HCT116 (cell line): ENCODE measurements at regions not wholly inside any gene's neighbourhood (a gene's known extent, or its start where the extent isn't known, plus 50 kb on each side); places are given as distances from the start of the nearest gene placed in this dataset.

Experiments
- ATF3 ChIP-seq: IDR thresholded peaks from 2 replicates; pipeline ENCODE4 v1.6.1; 2012
- CTCF ChIP-seq, 3 experiments: fragments of 200-600 bp in 1 of 3; sonication (generic) in 1 of 3; IDR thresholded peaks in 2 of 3; conservative IDR thresholded peaks in 1 of 3; 2 replicates each; pipeline ENCODE4 v1.5.1; 2012 to 2017; ENCODE audit warnings: low read depth in 2 of 3, low read length in 2 of 3, antibody characterized with exemption in 1 of 3, borderline replicate concordance in 1 of 3, control low read depth in 1 of 3, mild to moderate bottlenecking in 1 of 3, mixed read lengths in 1 of 3, mixed run types in 1 of 3, moderate library complexity in 1 of 3; ENCODE audit not compliant: insufficient read depth in 1 of 3
- ELF1 ChIP-seq: IDR thresholded peaks from 2 replicates; pipeline ENCODE4 v1.6.1; 2012; ENCODE audit warnings: low read depth, borderline replicate concordance
- EZH2 ChIP-seq: fragments of 200-600 bp; sonication (generic); IDR thresholded peaks from 2 replicates; pipeline ENCODE4 v1.6.1; 2017; ENCODE audit warnings: antibody characterized with exemption, mixed run types
- MAX ChIP-seq: IDR thresholded peaks from 2 replicates; pipeline ENCODE4 v1.6.1; 2012
- POLR2A ChIP-seq: IDR thresholded peaks from 2 replicates; pipeline ENCODE4 v1.7.0; 2011; ENCODE audit warnings: borderline replicate concordance; ENCODE audit not compliant: insufficient read depth, insufficient read length; ENCODE audit errors: extremely low read depth
- RAD21 ChIP-seq: IDR thresholded peaks from 2 replicates; pipeline ENCODE4 v1.6.1; 2012; ENCODE audit warnings: low read depth, mild to moderate bottlenecking

GRCh38 chr1:25128121-25128621 lies 104.1 kb downstream of the SYF2 start:
- no peak for TF ChIP-seq EZH2
- no peak for TF ChIP-seq CTCF (IDR thresholded peaks at IDR 0.05 in 2 of 3, conservative IDR thresholded peaks at IDR 0.05 in 1 of 3; ENCODE audit: borderline replicate concordance in 1 of 3, insufficient read depth in 1 of 3, low read depth in 2 of 3, low read length in 2 of 3)
- TF ChIP-seq MAX: no peak
- TF ChIP-seq ATF3: no peak
- TF ChIP-seq POLR2A: no peak
- no peak for TF ChIP-seq RAD21
- TF ChIP-seq ELF1: no peak
